Upper lobe of right lung (tissue), 1 donor: ENCODE measurements at regions not wholly inside any gene's neighbourhood (a gene's known extent, or its start where the extent isn't known, plus 50 kb on each side); places are given as distances from the start of the nearest gene placed in this dataset.
"Not testable (repeated sequence)": the region's sequence is repeated elsewhere in the genome, so short reads cannot be mapped to it uniquely, and the experiment has no call there.

Source experiments
- ATAC-seq: fragments of 200-7000 bp; cut with Tn5 transposase; one replicate; pipeline ENCODE4 v1.9.1; 2020; ENCODE audit warnings: mild to moderate bottlenecking, moderate library complexity
- DNase-seq: peaks from one replicate; pipeline ENCODE4 v3.0.0-alpha.2; 2020
- H3K27ac ChIP-seq: fragments of 200-600 bp; one replicate; pipeline ENCODE4 v1.8.0; 2022
- H3K27me3 ChIP-seq: fragments of 200-600 bp; one replicate; pipeline ENCODE4 v1.8.0; 2022; ENCODE audit warnings: mild to moderate bottlenecking
- H3K36me3 ChIP-seq: fragments of 200-600 bp; one replicate; pipeline ENCODE4 v1.8.0; 2022
- H3K4me1 ChIP-seq: fragments of 200-600 bp; one replicate; pipeline ENCODE4 v1.8.0; 2022
- H3K4me3 ChIP-seq: fragments of 200-600 bp; one replicate; pipeline ENCODE4 v1.8.0; 2022; ENCODE audit warnings: mild to moderate bottlenecking
- H3K9me3 ChIP-seq: fragments of 200-600 bp; one replicate; pipeline ENCODE4 v1.8.0; 2022
- CTCF ChIP-seq: fragments of 200-600 bp; IDR thresholded peaks from one replicate; pipeline ENCODE4 v1.8.0; 2022; ENCODE audit warnings: antibody characterized with exemption
- intact Hi-C: fragments of 100-400 bp; cut with DNase I; formaldehyde crosslinking; loops from one replicate; pipeline ENCODE4 v1.11.0; 2022
- donor health status: DM: no; HTN: yes; CAD: no; lungs with severe emphysema.

- Histone ChIP-seq H3K4me1 (no peaks in the 10 kb centered on the region), H3K9me3 (no peaks in the 10 kb centered on the region), H3K27ac (no peak overlapping the region), H3K27me3 (no peaks in the 10 kb centered on the region), H3K4me3 (no peak overlapping the region), H3K36me3 (no peaks in the 10 kb centered on the region)
- ATAC-seq: no peak
- no peak for DNase-seq
- intact Hi-C loops: no loop called here
- TF ChIP-seq CTCF: no peak
Measured at GRCh38 chr20:46785958-46786357, 76.5 kb downstream of the SLC2A10 start.

GRCh38 chr20:46786566-46786965 is 77.1 kb downstream of the SLC2A10 start:
- DNase-seq (no peak), ATAC-seq (no peak)
- Histone ChIP-seq H3K4me3 (no peak overlapping the region), H3K27ac (no peak overlapping the region), H3K27me3 (no peaks in the 10 kb centered on the region), H3K4me1 (no peaks in the 10 kb centered on the region), H3K36me3 (no peaks in the 10 kb centered on the region), H3K9me3 (no peaks in the 10 kb centered on the region)
- TF ChIP-seq CTCF: no peak
- intact Hi-C loops: no loop called here

GRCh38 chr20:46787991-46788762 is 78.7 kb downstream of the SLC2A10 start:
- intact Hi-C loops: no loop called here

GRCh38 chr20:46788763-46789091 is 79.3 kb downstream of the SLC2A10 start:
- intact Hi-C loops, ATAC-seq, DNase-seq, H3K4me3 ChIP-seq, H3K36me3 ChIP-seq, H3K27me3 ChIP-seq, H3K27ac ChIP-seq, H3K4me1 ChIP-seq, H3K9me3 ChIP-seq: not testable (repeated sequence)

More at GRCh38 chr20:46787991-46788762, 78.7 kb downstream of the SLC2A10 start:
- no peak overlapping the region for H3K27ac ChIP-seq
- H3K27me3 ChIP-seq: no peaks in the 10 kb centered on the region
- no peaks in the 10 kb centered on the region for H3K36me3 ChIP-seq
- H3K4me1 ChIP-seq: no peaks in the 10 kb centered on the region
- no peak overlapping the region for H3K4me3 ChIP-seq
- no peaks in the 10 kb centered on the region for H3K9me3 ChIP-seq
- DNase-seq (no peak), ATAC-seq (no peak)
- no peak for TF ChIP-seq CTCF

- no peak for TF ChIP-seq CTCF
- H3K27ac ChIP-seq: no peak overlapping the region
- H3K27me3 ChIP-seq: peaks cover 7% of the 10 kb centered on the region
- no peaks in the 10 kb centered on the region for H3K36me3 ChIP-seq
- no peak for DNase-seq
- ATAC-seq: no peak
- H3K4me1 ChIP-seq: no peaks in the 10 kb centered on the region
- H3K4me3 ChIP-seq: no peak overlapping the region
- intact Hi-C loops: no loop called here
- H3K9me3 ChIP-seq: no peaks in the 10 kb centered on the region
Measured at GRCh38 chr20:46789339-46790028, 80.0 kb downstream of the SLC2A10 start.

- Histone ChIP-seq H3K36me3 (no peaks in the 10 kb centered on the region), H3K4me1 (no peaks in the 10 kb centered on the region), H3K27me3 (peaks cover 16% of the 10 kb centered on the region), H3K9me3 (no peaks in the 10 kb centered on the region), H3K4me3 (no peak overlapping the region), H3K27ac (no peak overlapping the region)
- no peak for TF ChIP-seq CTCF
- intact Hi-C loops: no loop called here
- ATAC-seq (no peak), DNase-seq (no peak)
Measured at GRCh38 chr20:46791722-46792416, 82.4 kb downstream of the SLC2A10 start.
